ENCODE measurements at regions not wholly inside any gene's neighbourhood (a gene's known extent, or its start where the extent isn't known, plus 50 kb on each side); places are given as distances from the start of the nearest gene placed in this dataset.
A peak's percentile ranks its signal among the peaks of the same experiment; 100 is the strongest.

- DNase-seq (ENCODE audit: extremely low spot score): peak; percentile 12
- 53% methylated on average over 27 of the region's 27 CpGs for WGBS
- TF ChIP-seq EP300 (IDR thresholded peaks at IDR 0.05) (no peak), CTCF (IDR thresholded peaks at IDR 0.05) (peak; percentile 56 to 82 (median 74))
- peaks cover 0 to 9% (median 4%) of the 10 kb centered on the region in 4 donors for H3K4me1 ChIP-seq
- H3K36me3 ChIP-seq: no peaks in the 10 kb centered on the region
- no peaks in the 10 kb centered on the region for H3K27me3 ChIP-seq
- no peaks in the 10 kb centered on the region for H3K9me3 ChIP-seq
- H3K27ac ChIP-seq (replicated peaks in 1 of 4): no peak overlapping the region
- intact Hi-C loops (cut with DNase I): loop anchor here (5.0 kb wide), 1 partner anchor 237 kb away; no protein-coding TSS in a partner anchor
- no peak overlapping the region for H3K4me3 ChIP-seq
Observed at GRCh38 chr4:138919094-138919936, 96.3 kb upstream of the NOCT start.

- Histone ChIP-seq H3K9me3 (no peaks in the 10 kb centered on the region), H3K4me3 (no peak overlapping the region), H3K36me3 (no peaks in the 10 kb centered on the region), H3K27ac (replicated peaks in 1 of 4) (no peak overlapping the region), H3K4me1 (peaks cover 0 to 9% (median 4%) of the 10 kb centered on the region in 4 donors), H3K27me3 (no peaks in the 10 kb centered on the region)
- intact Hi-C loops (cut with DNase I): loop anchor here (5.0 kb wide), 1 partner anchor 236 kb away; no protein-coding TSS in a partner anchor
- 90% methylated on average over 15 of the region's 15 CpGs for WGBS
- no peak for TF ChIP-seq CTCF (IDR thresholded peaks at IDR 0.05)
- no peak for TF ChIP-seq EP300 (IDR thresholded peaks at IDR 0.05)
- TF ChIP-seq POLR2AphosphoS5 (IDR thresholded peaks at IDR 0.05): no peak
- no peak for TF ChIP-seq POLR2A (IDR thresholded peaks at IDR 0.05; ENCODE audit: low read depth)
- peak; percentile 34 for DNase-seq (ENCODE audit: extremely low spot score)
Observed at GRCh38 chr4:138918169-138918869, 97.3 kb upstream of the NOCT start.

- no peaks in the 10 kb centered on the region for H3K36me3 ChIP-seq
- H3K27ac ChIP-seq (replicated peaks in 1 of 4): no peak overlapping the region
- 86% methylated on average over 1 of the region's 1 CpG for WGBS
- peaks cover 3 to 20% (median 15%) of the 10 kb centered on the region in 4 donors for H3K4me1 ChIP-seq
- no peaks in the 10 kb centered on the region for H3K9me3 ChIP-seq
- intact Hi-C loops (cut with DNase I): loop anchor here (5.0 kb wide), 1 partner anchor 234 kb away; no protein-coding TSS in a partner anchor
- no peaks in the 10 kb centered on the region for H3K27me3 ChIP-seq
- no peak for DNase-seq (ENCODE audit: extremely low spot score)
- no peak overlapping the region for H3K4me3 ChIP-seq
- no peak for TF ChIP-seq POLR2A (IDR thresholded peaks at IDR 0.05; ENCODE audit: low read depth)
- TF ChIP-seq POLR2AphosphoS5 (IDR thresholded peaks at IDR 0.05): no peak
- no peak for TF ChIP-seq CTCF (IDR thresholded peaks at IDR 0.05)
- no peak for TF ChIP-seq EP300 (IDR thresholded peaks at IDR 0.05)
Observed at GRCh38 chr4:138916763-138917162, 98.8 kb upstream of the NOCT start.

- no peaks in the 10 kb centered on the region for H3K36me3 ChIP-seq
- no peak overlapping the region for H3K27ac ChIP-seq (replicated peaks in 1 of 4)
- H3K4me3 ChIP-seq: no peak overlapping the region
- TF ChIP-seq POLR2A (IDR thresholded peaks at IDR 0.05; ENCODE audit: low read depth) (no peak), CTCF (IDR thresholded peaks at IDR 0.05) (no peak), EP300 (IDR thresholded peaks at IDR 0.05) (no peak), POLR2AphosphoS5 (IDR thresholded peaks at IDR 0.05) (no peak)
- peaks cover 10 to 31% (median 25%) of the 10 kb centered on the region in 4 donors for H3K4me1 ChIP-seq
- H3K27me3 ChIP-seq: no peaks in the 10 kb centered on the region
- intact Hi-C loops (cut with DNase I): loop anchor here (5.0 kb wide), 1 partner anchor 233 kb away; no protein-coding TSS in a partner anchor
- DNase-seq (ENCODE audit: extremely low spot score): no peak
- H3K9me3 ChIP-seq: no peaks in the 10 kb centered on the region
Observed at GRCh38 chr4:138915756-138916155, 99.8 kb upstream of the NOCT start.

Data from esophagus muscularis mucosa (tissue), 4 donors.